K562 (cell line): ENCODE measurements at regions not wholly inside any gene's neighbourhood (a gene's known extent, or its start where the extent isn't known, plus 50 kb on each side); places are given as distances from the start of the nearest gene placed in this dataset.

Source experiments
- ARID2 ChIP-seq: fragments of 450-650 bp; IDR thresholded peaks from 2 replicates; pipeline ENCODE4 v1.6.1; 2017; ENCODE audit warnings: antibody characterized with exemption, mild to moderate bottlenecking
- C11orf30 ChIP-seq: fragments of 450-650 bp; IDR thresholded peaks from 2 replicates; pipeline ENCODE4 v1.6.1; 2016; ENCODE audit warnings: low read depth, mild to moderate bottlenecking
- CHD2 ChIP-seq: IDR thresholded peaks from 2 replicates; pipeline ENCODE4 v1.6.1; 2011; ENCODE audit warnings: low read depth, low read length
- DMBX1 ChIP-seq: fragments of 250-450 bp; sonication (Bioruptor Pico); IDR thresholded peaks from 2 replicates; pipeline ENCODE4 v1.8.0; 2022; ENCODE audit warnings: inconsistent platforms, mild to moderate bottlenecking, moderate library complexity, borderline replicate concordance
- ETV1 ChIP-seq: fragments of 450-650 bp; conservative IDR thresholded peaks from 2 replicates; pipeline ENCODE4 v1.6.1; 2016; ENCODE audit warnings: missing genetic modification characterization, control low read depth, low read depth, missing compliant biosample characterization
- HNRNPK ChIP-seq: fragments of 200-400 bp; formaldehyde crosslinking; IDR thresholded peaks from one replicate; pipeline ENCODE4 v1.6.1; 2018; ENCODE audit warnings: mild to moderate bottlenecking, low read depth, low read length; ENCODE audit not compliant: poor library complexity, severe bottlenecking
- MED1 ChIP-seq: sonication (generic); formaldehyde crosslinking; IDR thresholded peaks from 2 replicates; pipeline ENCODE4 v1.8.1; 2023; ENCODE audit warnings: missing genetic modification reagents, borderline replicate concordance
- MYNN ChIP-seq, 2 experiments: sonication (generic); formaldehyde crosslinking in 1 of 2; IDR thresholded peaks; 2 replicates each; pipeline versions ENCODE4 v1.5.0 to v1.6.1; 2016 to 2020; ENCODE audit warnings: antibody characterized with exemption in 1 of 2, missing genetic modification reagents in 1 of 2
- NFIC ChIP-seq: fragments of 450-650 bp; IDR thresholded peaks from 2 replicates; pipeline ENCODE4 v1.6.1; 2017; ENCODE audit warnings: mild to moderate bottlenecking, inconsistent platforms
- RUNX1 ChIP-seq: sonication (generic); IDR thresholded peaks from 2 replicates; pipeline ENCODE4 v1.6.1; 2016; ENCODE audit warnings: antibody characterized with exemption, low read depth
- ZKSCAN3 ChIP-seq: fragments of 250-450 bp; sonication (Bioruptor Pico); IDR thresholded peaks from 2 replicates; pipeline ENCODE4 v1.4.0; 2020
- ZKSCAN8 ChIP-seq: fragments of 200-800 bp; sonication (Bioruptor generic); IDR thresholded peaks from 2 replicates; pipeline ENCODE4 v1.6.1; 2016; ENCODE audit warnings: missing genetic modification characterization, missing compliant biosample characterization
- TF ChIP-seq, protein P1 (sequence below): fragments of 250-450 bp; sonication (Bioruptor Pico); IDR thresholded peaks from 2 replicates; pipeline ENCODE4 v1.8.0; 2021; ENCODE audit warnings: mild to moderate bottlenecking, moderate library complexity
- TF ChIP-seq, protein P2 (sequence below): fragments of 450-650 bp; IDR thresholded peaks from 2 replicates; pipeline ENCODE4 v1.6.1; 2016
- TF ChIP-seq, protein P3 (sequence below): fragments of 450-650 bp; IDR thresholded peaks from 2 replicates; pipeline ENCODE4 v1.6.1; 2017; ENCODE audit warnings: mild to moderate bottlenecking, moderate library complexity
- TF ChIP-seq, protein P4 (sequence below), 2 experiments: fragments of 450-650 bp; IDR thresholded peaks; 2 replicates each; pipeline ENCODE4 v1.6.1; 2018; ENCODE audit warnings: mild to moderate bottlenecking in 2 of 2, low read depth in 1 of 2; ENCODE audit not compliant: partially characterized antibody in 2 of 2

DNA sequence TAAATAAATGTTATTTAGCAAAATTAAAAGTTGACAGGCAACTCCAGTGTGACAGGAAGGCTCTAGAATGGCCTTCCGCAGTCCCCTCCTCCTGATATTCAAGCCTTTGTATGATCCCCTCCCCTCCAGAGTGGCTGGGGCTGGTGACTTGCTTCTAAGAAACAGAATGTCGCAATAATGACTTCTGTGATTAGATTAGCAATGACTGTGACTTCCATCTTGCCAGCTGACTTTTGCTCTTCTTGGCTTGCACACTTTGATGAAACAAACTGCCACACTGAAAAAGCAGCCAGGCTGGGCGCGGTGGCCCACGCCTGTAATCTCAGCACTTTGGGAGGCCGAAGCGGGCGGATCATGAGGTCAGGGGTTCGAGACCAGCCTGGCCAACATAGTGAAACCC, 106.5 kb upstream of the LARP1 start (continued):
- TF ChIP-seq, protein P1, sequence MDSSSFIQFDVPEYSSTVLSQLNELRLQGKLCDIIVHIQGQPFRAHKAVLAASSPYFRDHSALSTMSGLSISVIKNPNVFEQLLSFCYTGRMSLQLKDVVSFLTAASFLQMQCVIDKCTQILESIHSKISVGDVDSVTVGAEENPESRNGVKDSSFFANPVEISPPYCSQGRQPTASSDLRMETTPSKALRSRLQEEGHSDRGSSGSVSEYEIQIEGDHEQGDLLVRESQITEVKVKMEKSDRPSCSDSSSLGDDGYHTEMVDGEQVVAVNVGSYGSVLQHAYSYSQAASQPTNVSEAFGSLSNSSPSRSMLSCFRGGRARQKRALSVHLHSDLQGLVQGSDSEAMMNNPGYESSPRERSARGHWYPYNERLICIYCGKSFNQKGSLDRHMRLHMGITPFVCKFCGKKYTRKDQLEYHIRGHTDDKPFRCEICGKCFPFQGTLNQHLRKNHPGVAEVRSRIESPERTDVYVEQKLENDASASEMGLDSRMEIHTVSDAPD (CRISPR knock-in tag): no peak
- no peak; the same call in 1 of the 2 replicates for TF ChIP-seq ETV1 (tag)
- no peak for TF ChIP-seq CHD2
- TF ChIP-seq C11orf30: peak; percentile 32; the same call in 1 of the 2 replicates
- peak; percentile 85 for TF ChIP-seq MYNN (IDR thresholded peaks at IDR 0.05)
- TF ChIP-seq MYNN (CRISPR knock-in tag; IDR thresholded peaks at IDR 0.05): no peak
- TF ChIP-seq, protein P2, sequence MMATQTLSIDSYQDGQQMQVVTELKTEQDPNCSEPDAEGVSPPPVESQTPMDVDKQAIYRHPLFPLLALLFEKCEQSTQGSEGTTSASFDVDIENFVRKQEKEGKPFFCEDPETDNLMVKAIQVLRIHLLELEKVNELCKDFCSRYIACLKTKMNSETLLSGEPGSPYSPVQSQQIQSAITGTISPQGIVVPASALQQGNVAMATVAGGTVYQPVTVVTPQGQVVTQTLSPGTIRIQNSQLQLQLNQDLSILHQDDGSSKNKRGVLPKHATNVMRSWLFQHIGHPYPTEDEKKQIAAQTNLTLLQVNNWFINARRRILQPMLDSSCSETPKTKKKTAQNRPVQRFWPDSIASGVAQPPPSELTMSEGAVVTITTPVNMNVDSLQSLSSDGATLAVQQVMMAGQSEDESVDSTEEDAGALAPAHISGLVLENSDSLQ: peak; percentile 67
- no peak for TF ChIP-seq MED1
- TF ChIP-seq NFIC: peak; percentile 32
- no peak for TF ChIP-seq HNRNPK
- TF ChIP-seq ARID2: no peak
- TF ChIP-seq RUNX1: no peak
- peak; percentile 52; the same call in 1 of the 2 replicates for TF ChIP-seq DMBX1 (CRISPR knock-in tag)
- no peak for TF ChIP-seq ZKSCAN8 (CRISPR knock-in tag)
- TF ChIP-seq, protein P3, sequence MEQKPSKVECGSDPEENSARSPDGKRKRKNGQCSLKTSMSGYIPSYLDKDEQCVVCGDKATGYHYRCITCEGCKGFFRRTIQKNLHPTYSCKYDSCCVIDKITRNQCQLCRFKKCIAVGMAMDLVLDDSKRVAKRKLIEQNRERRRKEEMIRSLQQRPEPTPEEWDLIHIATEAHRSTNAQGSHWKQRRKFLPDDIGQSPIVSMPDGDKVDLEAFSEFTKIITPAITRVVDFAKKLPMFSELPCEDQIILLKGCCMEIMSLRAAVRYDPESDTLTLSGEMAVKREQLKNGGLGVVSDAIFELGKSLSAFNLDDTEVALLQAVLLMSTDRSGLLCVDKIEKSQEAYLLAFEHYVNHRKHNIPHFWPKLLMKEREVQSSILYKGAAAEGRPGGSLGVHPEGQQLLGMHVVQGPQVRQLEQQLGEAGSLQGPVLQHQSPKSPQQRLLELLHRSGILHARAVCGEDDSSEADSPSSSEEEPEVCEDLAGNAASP: no peak
- no peak for TF ChIP-seq ZKSCAN3 (CRISPR knock-in tag)
- TF ChIP-seq, protein P4, sequence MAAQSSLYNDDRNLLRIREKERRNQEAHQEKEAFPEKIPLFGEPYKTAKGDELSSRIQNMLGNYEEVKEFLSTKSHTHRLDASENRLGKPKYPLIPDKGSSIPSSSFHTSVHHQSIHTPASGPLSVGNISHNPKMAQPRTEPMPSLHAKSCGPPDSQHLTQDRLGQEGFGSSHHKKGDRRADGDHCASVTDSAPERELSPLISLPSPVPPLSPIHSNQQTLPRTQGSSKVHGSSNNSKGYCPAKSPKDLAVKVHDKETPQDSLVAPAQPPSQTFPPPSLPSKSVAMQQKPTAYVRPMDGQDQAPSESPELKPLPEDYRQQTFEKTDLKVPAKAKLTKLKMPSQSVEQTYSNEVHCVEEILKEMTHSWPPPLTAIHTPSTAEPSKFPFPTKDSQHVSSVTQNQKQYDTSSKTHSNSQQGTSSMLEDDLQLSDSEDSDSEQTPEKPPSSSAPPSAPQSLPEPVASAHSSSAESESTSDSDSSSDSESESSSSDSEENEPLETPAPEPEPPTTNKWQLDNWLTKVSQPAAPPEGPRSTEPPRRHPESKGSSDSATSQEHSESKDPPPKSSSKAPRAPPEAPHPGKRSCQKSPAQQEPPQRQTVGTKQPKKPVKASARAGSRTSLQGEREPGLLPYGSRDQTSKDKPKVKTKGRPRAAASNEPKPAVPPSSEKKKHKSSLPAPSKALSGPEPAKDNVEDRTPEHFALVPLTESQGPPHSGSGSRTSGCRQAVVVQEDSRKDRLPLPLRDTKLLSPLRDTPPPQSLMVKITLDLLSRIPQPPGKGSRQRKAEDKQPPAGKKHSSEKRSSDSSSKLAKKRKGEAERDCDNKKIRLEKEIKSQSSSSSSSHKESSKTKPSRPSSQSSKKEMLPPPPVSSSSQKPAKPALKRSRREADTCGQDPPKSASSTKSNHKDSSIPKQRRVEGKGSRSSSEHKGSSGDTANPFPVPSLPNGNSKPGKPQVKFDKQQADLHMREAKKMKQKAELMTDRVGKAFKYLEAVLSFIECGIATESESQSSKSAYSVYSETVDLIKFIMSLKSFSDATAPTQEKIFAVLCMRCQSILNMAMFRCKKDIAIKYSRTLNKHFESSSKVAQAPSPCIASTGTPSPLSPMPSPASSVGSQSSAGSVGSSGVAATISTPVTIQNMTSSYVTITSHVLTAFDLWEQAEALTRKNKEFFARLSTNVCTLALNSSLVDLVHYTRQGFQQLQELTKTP (IDR thresholded peaks at IDR 0.05; ENCODE audit: low read depth in 1 of 2, partially characterized antibody in 2 of 2): peak in 1 of 2 experiments; percentile 30
- TF ChIP-seq, all 486 proteins: peak for 93
